HG02938 (cell line): ENCODE measurements at regions not wholly inside any gene's neighbourhood (a gene's known extent, or its start where the extent isn't known, plus 50 kb on each side); places are given as distances from the start of the nearest gene placed in this dataset.
A peak's percentile ranks its signal among the peaks of the same experiment; 100 is the strongest.
"Not testable (repeated sequence)": the region's sequence is repeated elsewhere in the genome, so short reads cannot be mapped to it uniquely, and the experiment has no call there.

Experiments
- ATAC-seq: cut with Tn5 transposase; IDR thresholded peaks from one replicate; pipeline ENCODE4 v1.9.1; 2021; ENCODE audit warnings: mild to moderate bottlenecking, moderate library complexity; ENCODE audit not compliant: unreplicated experiment

DNA sequence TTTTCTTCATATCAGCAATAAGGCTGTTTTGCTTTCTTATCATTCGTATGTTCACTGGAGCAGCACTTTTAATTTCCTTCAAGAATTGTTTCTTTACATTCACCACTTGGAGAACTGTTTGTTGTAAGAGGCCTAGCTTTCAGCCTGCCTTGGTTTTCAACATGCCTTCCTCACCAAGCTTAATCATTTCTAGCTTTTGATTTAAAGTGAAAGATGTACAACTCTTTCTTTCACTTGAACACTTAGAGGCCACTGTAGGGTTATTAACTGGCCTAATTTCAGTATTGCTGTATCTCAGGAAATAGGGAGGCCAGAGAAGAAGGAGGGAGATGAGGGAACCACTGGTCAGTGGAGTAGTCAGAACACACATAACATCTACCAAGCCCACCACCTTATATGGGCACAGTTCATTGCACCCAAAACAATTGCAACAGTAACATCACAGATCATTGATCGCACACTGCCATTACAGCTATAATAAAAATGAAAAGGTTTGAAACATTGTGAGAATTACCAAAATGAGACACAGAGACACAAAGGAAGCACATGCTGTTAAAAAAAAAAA is 181.4 kb upstream of the TUBA3C start:
- no peak for ATAC-seq

DNA sequence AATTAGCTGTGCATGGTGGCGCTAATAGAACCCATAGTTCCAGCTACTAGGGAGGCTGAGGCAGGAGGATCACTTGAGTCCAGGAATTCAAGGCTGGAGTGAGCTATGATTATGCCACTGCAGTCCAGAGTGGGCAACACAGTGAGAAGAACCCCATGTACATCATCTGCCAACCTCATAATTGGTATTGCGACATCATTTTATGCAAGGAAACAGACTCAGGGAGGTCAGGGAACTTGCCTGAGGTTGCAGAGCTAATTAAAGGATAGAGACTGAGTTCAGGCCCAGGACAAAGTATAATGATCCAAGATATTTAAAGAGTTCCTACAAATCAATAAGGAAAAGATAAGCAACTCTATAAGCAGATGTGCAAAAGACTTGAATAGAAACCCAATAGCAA is 178.1 kb upstream of the TUBA3C start:
- ATAC-seq = not testable (repeated sequence)

DNA sequence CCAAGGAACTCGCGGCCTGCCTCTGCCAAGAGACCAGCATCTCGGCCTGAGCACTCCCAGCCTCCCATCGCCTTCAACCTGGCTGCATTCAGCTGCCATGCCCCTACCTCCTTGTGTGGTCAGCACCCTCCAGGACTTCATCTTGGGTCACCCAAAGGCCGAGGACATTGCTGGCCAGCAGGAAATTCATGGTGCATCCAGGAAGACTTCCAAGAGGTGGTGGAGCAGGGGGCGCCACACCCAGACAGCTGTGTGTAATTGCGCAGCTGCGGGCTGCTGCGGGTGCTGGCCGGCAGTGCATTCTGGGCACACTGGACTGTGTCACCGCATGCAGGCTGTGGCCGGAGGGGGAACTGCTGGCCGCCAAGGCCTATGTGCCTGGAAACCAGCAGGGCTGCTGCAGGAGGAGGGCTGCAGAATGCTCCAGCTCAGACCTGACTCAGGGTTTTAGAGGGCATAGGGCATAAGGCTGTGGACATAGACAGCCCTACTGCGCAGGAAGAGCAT is 164.3 kb upstream of the TUBA3C start:
- no peak for ATAC-seq

DNA sequence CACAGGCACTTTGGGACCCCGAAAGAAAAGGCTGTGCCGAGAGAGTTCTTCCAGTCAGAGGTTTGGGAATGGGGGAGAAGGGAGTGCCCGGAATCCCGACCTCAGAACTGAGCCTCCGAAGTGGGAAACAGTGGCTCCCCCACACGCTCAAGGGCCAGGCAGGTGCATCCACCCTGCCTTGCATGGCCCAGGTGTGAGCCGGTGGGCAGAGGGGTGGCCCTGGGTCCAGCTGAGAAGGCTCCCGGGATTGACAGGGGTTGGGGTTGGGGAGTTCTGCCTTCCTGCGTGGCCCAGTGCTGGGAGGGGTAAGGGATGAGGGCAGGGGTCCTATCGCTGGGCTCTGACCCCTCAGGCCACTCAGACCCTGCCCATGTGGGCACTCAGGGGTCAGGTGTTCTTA is 163.5 kb upstream of the TUBA3C start:
- no peak for ATAC-seq

DNA sequence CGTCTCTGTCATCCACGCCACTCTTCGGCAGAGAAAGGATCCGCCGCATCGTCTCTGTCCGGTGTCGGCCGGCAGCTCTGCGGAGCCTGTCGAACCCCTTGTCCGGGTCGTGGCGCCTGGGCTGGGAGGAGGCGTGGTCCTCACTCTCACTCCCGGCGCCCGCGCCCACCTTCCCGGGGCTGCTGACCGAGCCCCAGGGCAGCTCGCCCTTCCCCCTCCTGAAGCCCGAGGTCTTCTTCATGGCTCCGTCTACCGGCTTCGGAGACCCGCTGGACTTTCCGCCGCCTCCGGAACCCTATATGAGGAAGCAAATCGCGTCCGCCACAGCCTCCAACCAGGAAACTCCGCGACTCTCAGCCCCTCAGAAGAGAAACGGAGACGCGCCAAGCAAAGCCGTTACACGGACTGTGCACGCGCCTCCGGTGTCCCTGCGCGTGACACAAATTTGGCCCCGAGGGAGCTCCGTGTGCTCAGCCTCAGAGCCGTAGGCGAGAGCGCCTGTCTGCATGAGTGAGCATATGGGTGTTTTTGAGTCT is 163.0 kb upstream of the TUBA3C start:
- peak; percentile 66 for ATAC-seq

DNA sequence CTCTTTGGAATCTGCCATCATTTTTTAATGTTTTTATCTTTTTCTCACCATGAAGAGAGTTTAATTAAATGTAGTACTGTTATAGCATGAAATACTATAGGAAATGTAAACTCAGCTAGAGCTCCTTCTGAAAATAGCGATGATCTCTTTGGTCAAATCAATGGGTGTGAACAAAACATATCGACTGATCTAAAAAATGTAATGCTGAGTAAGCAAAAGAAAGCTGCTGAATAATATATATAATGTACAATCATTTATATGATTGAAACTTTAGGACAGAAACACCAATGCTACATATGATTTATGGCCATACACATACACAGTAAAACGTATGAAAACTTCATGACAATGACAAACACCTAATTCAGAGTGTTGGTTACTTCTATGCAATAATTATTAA is 150.8 kb upstream of the TUBA3C start:
- ATAC-seq = no peak

DNA sequence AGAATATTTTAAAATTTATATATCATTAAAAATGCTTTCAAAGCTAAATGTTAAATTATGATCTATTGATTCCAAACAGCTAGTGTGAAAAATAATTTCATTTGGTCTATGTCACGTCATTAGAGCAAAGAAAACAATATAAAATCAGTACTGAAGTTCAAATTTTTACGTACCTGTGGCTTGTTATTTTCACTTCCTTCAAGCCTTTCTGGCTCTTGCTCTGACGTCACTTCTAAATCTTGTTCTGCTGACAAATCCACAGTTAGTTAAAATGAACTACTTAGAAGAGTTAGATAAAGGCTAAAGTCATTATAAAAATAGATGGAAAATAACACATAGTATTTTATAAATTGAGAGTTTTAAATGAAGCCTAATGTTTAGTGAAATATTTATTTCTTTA is 147.7 kb upstream of the TUBA3C start:
- no peak for ATAC-seq

DNA sequence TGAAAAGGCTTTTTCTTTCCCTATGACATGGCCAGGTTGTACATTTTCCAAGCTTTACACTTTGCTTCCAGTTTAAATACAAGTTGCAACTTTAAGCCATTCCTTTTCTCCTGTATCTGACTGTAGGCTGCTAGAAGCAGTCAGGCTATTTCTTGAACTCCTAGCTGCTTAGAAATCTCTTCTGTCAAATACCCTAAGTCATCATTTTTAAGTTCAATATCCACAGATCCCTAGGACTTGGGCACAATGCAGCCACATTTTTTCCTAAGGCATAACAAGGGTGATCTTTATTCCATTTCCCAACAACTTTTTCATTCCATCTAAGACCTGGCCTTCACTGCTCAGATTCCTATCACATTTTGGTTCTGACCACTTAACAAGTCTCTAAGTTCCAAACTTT is 142.7 kb upstream of the TUBA3C start:
- ATAC-seq = no peak

DNA sequence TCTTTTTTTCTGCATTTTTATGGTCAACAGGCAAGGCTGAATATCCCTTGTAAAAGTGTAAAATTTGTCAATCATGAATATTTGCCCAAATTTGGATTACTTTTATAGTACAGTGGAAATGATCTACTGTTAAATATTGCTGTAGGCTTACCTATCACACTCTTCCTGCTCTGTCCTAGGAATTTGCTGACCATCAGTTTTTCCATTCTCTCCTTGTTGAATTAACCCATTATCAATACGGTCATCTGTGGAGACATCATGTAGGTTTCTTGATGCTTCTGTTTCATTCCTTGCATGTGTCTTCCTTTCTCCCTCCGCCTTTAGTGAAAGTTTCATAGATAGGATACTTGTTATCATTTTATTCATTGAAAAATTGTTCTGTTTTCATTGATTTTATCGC is 139.6 kb upstream of the TUBA3C start:
- no peak for ATAC-seq

DNA sequence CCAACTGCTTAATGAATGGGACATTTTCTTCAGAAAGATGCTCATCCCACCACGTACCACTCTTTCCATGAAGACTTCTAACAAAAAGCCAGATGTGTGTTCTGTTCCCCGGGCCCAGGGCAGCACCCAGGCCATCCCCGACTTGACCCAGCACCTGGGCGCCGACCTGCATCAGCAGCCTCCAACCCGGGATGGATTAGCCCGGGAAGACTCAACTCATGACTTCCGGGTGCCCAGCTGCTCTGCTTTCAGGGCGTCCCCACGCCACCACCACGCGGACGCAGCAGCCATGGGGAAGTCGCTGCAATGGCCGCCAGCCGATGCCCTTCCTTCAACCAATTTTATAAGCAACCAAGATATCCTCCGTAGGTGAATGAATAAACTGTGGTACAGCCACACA is 123.8 kb upstream of the TUBA3C start:
- no peak for ATAC-seq

DNA sequence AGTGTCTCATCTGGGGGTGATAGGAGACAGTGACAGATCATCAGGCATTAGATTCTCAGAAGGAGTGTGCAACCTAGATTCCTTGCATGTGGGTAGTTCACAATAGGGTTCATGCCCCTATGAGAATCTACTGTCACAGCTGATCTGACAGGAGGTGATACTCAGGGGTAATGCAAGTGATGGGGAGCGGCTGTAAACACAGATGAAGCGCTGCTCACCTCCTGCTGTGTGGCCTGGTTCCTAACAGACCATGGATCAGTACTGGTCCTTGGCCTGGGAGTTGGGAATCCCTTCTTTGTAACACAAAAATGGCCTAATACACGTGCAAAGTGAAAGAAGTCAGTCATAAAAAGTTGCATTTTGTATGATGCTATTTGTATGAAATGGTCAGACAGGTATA is 107.6 kb upstream of the TUBA3C start:
- no peak for ATAC-seq

DNA sequence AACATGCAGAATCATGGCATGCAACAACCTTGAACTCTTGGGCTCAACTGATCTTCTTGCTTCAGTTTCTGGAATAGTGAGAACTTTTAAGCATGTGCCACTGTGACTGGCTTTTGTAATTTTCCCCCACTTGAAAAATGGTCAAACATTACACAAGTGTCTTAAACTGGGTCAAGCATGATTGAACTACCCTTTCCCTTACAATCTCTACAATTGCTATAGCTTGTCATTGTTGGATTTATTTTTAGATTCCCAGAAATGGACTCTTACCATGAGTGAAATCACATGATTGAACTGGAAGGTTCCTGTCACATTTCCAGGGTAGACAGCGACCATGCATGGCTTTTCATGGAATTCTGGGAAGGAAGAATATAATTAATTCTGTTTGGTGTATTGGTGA is 102.2 kb upstream of the TUBA3C start:
- no peak for ATAC-seq

DNA sequence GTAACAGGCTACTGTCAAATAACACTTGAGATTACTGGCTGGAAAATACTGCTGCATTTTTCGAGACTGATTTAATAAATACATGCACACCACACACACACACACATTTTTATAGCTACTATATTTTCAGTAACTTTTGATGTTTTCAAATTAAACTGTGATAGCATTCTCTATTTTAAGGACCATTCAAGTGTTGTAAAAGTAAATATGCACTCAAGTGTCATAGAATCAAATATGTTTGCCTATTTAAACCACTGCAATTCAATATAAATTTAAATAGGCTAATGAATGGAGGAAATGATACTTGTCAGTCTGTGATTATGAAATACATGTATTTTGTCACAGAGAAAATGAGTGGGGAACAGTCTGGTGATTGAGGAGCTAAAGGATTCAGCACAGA is 86.7 kb upstream of the TUBA3C start:
- ATAC-seq = no peak

DNA sequence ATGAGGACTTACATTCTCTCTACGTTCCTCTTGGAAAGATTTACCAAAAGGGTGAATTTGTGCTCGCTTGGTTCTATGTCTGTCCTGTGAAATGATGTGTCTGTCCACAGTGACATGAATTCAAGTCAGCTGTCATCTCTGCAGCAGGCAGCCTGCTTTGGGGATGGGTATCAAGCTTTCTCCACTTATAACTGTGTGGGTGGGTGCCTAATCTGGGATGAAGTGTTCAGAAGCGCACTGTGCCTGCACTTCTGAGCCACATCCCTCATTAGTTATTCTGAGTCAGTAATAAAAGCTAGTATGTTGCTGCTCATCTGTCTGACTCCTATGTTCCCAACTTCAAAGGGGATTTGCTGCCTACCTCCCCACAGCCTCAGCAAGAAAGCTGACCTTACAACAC is 86.1 kb upstream of the TUBA3C start:
- no peak for ATAC-seq

DNA sequence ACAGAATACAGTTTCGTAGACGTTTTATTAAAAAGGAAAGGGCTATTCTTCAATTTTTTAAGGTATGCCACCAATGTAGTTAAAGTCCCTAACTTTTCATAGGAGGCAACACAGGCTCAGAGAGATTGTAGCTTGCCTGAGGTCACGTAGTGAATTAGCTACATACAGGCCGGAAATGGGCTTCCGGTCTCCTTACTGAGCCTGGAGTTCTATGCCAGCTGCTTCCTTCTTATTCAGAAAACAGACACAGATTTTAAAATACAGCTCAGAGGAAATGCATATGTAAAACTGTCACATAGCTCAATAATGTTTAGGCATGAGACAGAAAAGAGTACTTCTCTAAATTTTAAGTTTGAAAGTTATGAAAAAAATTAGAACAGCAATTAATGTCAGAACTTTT is 85.4 kb upstream of the TUBA3C start:
- ATAC-seq = no peak

DNA sequence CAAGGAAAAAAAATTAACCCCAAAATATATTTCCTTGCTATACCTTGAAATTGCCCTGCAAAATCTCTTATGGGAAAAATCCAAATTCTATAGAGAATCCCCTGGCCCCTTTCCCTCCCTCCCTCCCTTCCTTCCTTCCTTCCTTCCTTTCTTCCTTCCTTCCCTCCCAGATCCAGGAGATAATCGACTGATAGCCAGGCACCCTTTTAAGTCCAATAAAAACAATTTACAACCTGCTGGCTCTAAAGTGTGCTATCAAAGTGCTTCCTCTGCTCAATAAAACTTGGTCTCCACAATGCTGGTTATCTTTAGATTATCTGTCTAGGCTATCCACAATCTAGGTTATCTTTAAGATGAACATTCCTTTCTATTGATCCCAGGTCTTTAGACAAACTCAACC is 83.1 kb upstream of the TUBA3C start:
- no peak for ATAC-seq

DNA sequence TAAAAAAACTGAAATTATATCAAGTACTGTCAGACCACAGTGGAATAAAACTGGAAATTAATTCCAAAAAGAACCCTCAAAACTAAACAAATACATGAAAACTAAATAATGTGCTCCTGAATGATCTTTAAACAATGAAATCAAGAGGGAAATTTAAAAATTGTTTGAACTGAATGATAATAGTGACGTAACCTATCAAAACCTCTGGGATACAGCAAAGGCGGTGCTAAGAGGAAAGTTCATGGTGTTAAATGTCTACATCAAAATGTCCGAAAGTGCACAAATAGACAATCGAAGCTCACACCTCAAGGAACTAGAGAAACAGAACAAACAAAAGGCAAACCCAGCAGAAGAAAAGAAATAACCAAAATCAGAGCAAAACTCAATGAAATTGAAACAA is 70.8 kb upstream of the TUBA3C start:
- ATAC-seq = no peak

DNA sequence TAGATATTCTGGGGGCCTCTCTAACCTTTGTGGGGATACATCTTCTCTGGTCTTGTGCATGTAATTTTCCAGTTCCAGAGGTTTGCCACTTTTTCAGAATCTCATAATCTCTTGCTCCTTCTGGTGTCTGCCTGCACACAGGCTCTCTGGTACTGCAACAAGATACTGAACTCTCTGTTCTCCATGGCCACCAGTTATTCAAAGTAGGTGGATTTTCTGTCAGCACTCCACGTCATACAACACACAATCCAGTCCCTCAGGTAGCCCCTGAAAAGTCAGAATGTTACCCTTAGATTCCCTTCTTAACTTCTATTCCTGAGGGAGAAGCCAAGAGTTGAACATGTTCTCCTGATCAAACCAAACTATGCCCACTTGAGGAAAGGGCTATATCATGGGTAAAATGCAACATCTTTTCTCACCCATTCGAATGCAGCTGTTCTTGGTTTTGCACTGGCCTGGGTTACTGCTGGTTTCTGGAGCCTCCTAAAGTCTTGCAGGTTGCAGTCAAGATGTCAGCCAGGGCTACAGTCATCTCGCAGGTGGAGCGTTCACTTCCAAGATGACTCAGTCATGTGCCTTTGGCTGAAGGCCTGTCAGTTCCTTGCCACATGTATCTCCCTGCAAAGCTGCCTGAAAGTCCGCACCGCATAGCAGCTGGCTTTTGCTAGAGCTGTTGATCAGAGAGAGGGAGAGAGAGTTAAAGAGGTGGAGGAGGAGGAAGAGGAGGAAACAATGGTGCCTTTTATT is 57.7 kb upstream of the TUBA3C start:
- no peak for ATAC-seq
